H1 (cell line): ENCODE measurements at regions not wholly inside any gene's neighbourhood (a gene's known extent, or its start where the extent isn't known, plus 50 kb on each side); places are given as distances from the start of the nearest gene placed in this dataset.

Experiments used
- CTCF ChIA-PET: fragments of 300-600 bp; sonication (Branson Sonifier 250); formaldehyde crosslinking; loops from one replicate; lab custom pipeline; 2021; ENCODE audit not compliant: partially characterized antibody; lab: Charles Lee
- POLR2A ChIA-PET: fragments of 300-600 bp; sonication (Branson Sonifier 250); formaldehyde crosslinking; loops from one replicate; lab custom pipeline; 2021; ENCODE audit warnings: inconsistent platforms; ENCODE audit not compliant: partially characterized antibody; lab: Charles Lee
- DNase-seq, 2 experiments: peaks; one replicate each; pipeline versions ENCODE4 v3.0.0 to v3.0.0-alpha.2; 2010 to 2022; ENCODE audit warnings: low spot score in 2 of 2, low read depth in 1 of 2, mixed read lengths in 1 of 2
- FAIRE-seq: peaks from 2 replicates; lab custom pipeline; 2011; peaks lifted over from hg19 to GRCh38; lab: Jason Lieb, UNC
- H2AFZ ChIP-seq: 2 replicates; pipeline ENCODE4 v1.8.1; 2012; ENCODE audit warnings: low read length, inconsistent platforms
- H2AK5ac ChIP-seq: 2 replicates; pipeline ENCODE4 v1.6.1; 2013; ENCODE audit warnings: low read depth, low read length
- H2BK120ac ChIP-seq: replicated peaks from 2 replicates; pipeline ENCODE3; 2013; ENCODE audit warnings: low read depth, low read length, inconsistent platforms
- H2BK12ac ChIP-seq: 2 replicates; pipeline ENCODE4 v1.6.1; 2013; ENCODE audit warnings: low read depth, low read length
- H2BK15ac ChIP-seq: 2 replicates; pipeline ENCODE4 v1.6.1; 2013; ENCODE audit warnings: low read length
- H2BK20ac ChIP-seq: 2 replicates; pipeline ENCODE4 v1.6.1; 2013; ENCODE audit warnings: low read length
- H2BK5ac ChIP-seq: 2 replicates; pipeline ENCODE4 v1.6.1; 2013; ENCODE audit warnings: low read depth, low read length
- H3K14ac ChIP-seq: 2 replicates; pipeline ENCODE4 v1.6.1; 2013; ENCODE audit warnings: inconsistent platforms; ENCODE audit not compliant: insufficient read length
- H3K18ac ChIP-seq: 2 replicates; pipeline ENCODE4 v1.6.1; 2013; ENCODE audit warnings: low read length; ENCODE audit errors: extremely low read depth
- H3K23ac ChIP-seq: 2 replicates; pipeline ENCODE4 v1.6.1; 2013; ENCODE audit warnings: inconsistent platforms; ENCODE audit not compliant: insufficient read length
- H3K23me2 ChIP-seq: 2 replicates; pipeline ENCODE4 v1.6.1; 2013; ENCODE audit warnings: low read depth, low read length
- H3K27ac ChIP-seq: 2 replicates; pipeline ENCODE4 v1.6.1; 2011; ENCODE audit warnings: low read depth, low read length, inconsistent platforms
- H3K27me3 ChIP-seq, 4 experiments: replicated peaks in 1 of 4; 1 replicate in 1 of 4; 2 replicates in 3 of 4; pipeline versions ENCODE4 v1.6.1 to v1.8.1; 2011 to 2013; ENCODE audit warnings: low read length in 3 of 4, mild to moderate bottlenecking in 3 of 4, inconsistent platforms in 2 of 4, mixed read lengths in 2 of 4, moderate library complexity in 1 of 4; ENCODE audit not compliant: control insufficient read depth in 3 of 4, insufficient read depth in 3 of 4; ENCODE audit errors: extremely low read depth in 1 of 4
- H3K36me3 ChIP-seq, 4 experiments: 2 replicates each; pipeline versions ENCODE4 v1.6.1 to v1.8.1; 2011 to 2013; ENCODE audit warnings: mild to moderate bottlenecking in 4 of 4, low read length in 3 of 4, moderate library complexity in 2 of 4, control low read depth in 1 of 4, inconsistent platforms in 1 of 4; ENCODE audit not compliant: insufficient read depth in 4 of 4, control insufficient read depth in 2 of 4
- H3K4ac ChIP-seq: replicated peaks from 2 replicates; pipeline ENCODE3; 2013; ENCODE audit warnings: low read length, low read depth, mixed read lengths, inconsistent platforms; ENCODE audit not compliant: insufficient read length
- H3K4me1 ChIP-seq, 4 experiments: replicated peaks in 1 of 4; 1 replicate in 1 of 4; 2 replicates in 3 of 4; pipeline versions ENCODE4 v1.6.1 to v1.8.1; 2011 to 2013; ENCODE audit warnings: low read length in 3 of 4, inconsistent platforms in 2 of 4, mixed read lengths in 1 of 4; ENCODE audit not compliant: insufficient read depth in 4 of 4, control insufficient read depth in 3 of 4
- H3K4me2 ChIP-seq, 2 experiments: 2 replicates each; pipeline versions ENCODE4 v1.6.1 to v1.8.1; 2011 to 2013; ENCODE audit warnings: low read depth in 2 of 2, low read length in 2 of 2, control low read depth in 1 of 2, inconsistent platforms in 1 of 2, mild to moderate bottlenecking in 1 of 2; ENCODE audit not compliant: insufficient read depth in 1 of 2
- H3K4me3 ChIP-seq, 4 experiments: fragments of 200-600, 300-600 bp in 1 of 4; sonication (generic), shearing (Covaris generic), sonication (Bioruptor Twin) in 1 of 4; 2 replicates each; pipeline versions ENCODE4 v1.5.1 to v1.8.1; 2011 to 2016; ENCODE audit warnings: low read length in 4 of 4, low read depth in 3 of 4, control low read depth in 2 of 4, inconsistent platforms in 2 of 4, mild to moderate bottlenecking in 2 of 4, mixed read lengths in 1 of 4, moderate library complexity in 1 of 4; ENCODE audit not compliant: insufficient read depth in 2 of 4; ENCODE audit errors: extremely low read depth in 1 of 4
- H3K56ac ChIP-seq: replicated peaks from 2 replicates; pipeline ENCODE3; 2013; ENCODE audit warnings: low read depth, mild to moderate bottlenecking, mixed read lengths, low read length, inconsistent platforms; ENCODE audit not compliant: insufficient read length
- H3K79me1 ChIP-seq: 2 replicates; pipeline ENCODE4 v1.6.1; 2013; ENCODE audit warnings: low read depth, low read length, control low read depth
- H3K79me2 ChIP-seq, 2 experiments: 2 replicates each; pipeline versions ENCODE4 v1.6.1 to v1.8.1; 2012 to 2013; ENCODE audit warnings: low read length in 2 of 2, mild to moderate bottlenecking in 2 of 2, inconsistent platforms in 1 of 2; ENCODE audit not compliant: insufficient read depth in 2 of 2, control insufficient read depth in 1 of 2
- H3K9ac ChIP-seq, 4 experiments: replicated peaks in 1 of 4; 1 replicate in 1 of 4; 2 replicates in 3 of 4; pipeline versions ENCODE4 v1.6.1 to v1.8.1; 2011 to 2013; ENCODE audit warnings: low read depth in 3 of 4, low read length in 3 of 4, control low read depth in 2 of 4, mild to moderate bottlenecking in 2 of 4, moderate library complexity in 2 of 4, inconsistent platforms in 1 of 4; ENCODE audit errors: extremely low read depth in 1 of 4
- H3K9me3 ChIP-seq, 2 experiments: 2 replicates each; pipeline versions ENCODE4 v1.6.1 to v1.8.1; 2012 to 2013; ENCODE audit warnings: mild to moderate bottlenecking in 2 of 2, moderate library complexity in 2 of 2, control low read depth in 1 of 2, inconsistent platforms in 1 of 2, low read depth in 1 of 2, low read length in 1 of 2, mixed read lengths in 1 of 2; ENCODE audit not compliant: insufficient read depth in 2 of 2
- H4K20me1 ChIP-seq, 2 experiments: replicated peaks in 1 of 2; 2 replicates each; pipeline versions ENCODE3 to v1.8.1; 2011 to 2013; ENCODE audit warnings: inconsistent platforms in 2 of 2, low read length in 2 of 2, mild to moderate bottlenecking in 1 of 2; ENCODE audit not compliant: insufficient read depth in 2 of 2, control insufficient read depth in 1 of 2
- H4K5ac ChIP-seq: 2 replicates; pipeline ENCODE4 v1.6.1; 2013; ENCODE audit warnings: low read length, low read depth, mixed read lengths, inconsistent platforms; ENCODE audit not compliant: insufficient read length
- H4K8ac ChIP-seq: 2 replicates; pipeline ENCODE4 v1.8.0; 2013; ENCODE audit warnings: mild to moderate bottlenecking, moderate library complexity, low read length, inconsistent platforms; ENCODE audit not compliant: insufficient read depth; ENCODE audit errors: extremely low read depth
- H4K91ac ChIP-seq: replicated peaks from 2 replicates; pipeline ENCODE3; 2013; ENCODE audit warnings: low read length, mixed read lengths, inconsistent platforms; ENCODE audit not compliant: insufficient read length
- CEBPB ChIP-seq: IDR thresholded peaks from 2 replicates; pipeline ENCODE4 v1.6.1; 2012; ENCODE audit warnings: low read depth, low read length
- CHD1 ChIP-seq: IDR thresholded peaks from 2 replicates; pipeline ENCODE4 v1.6.1; 2012; ENCODE audit warnings: low read depth, low read length, improper control_type of control experiment
- CTBP2 ChIP-seq: IDR thresholded peaks from 2 replicates; pipeline ENCODE4 v1.7.0; 2011; ENCODE audit warnings: borderline replicate concordance, mild to moderate bottlenecking, moderate library complexity, mixed read lengths, low read length; ENCODE audit not compliant: insufficient read depth, insufficient read length
- EZH2 ChIP-seq: fragments of 200-600 bp; sonication (generic); IDR thresholded peaks from 2 replicates; pipeline ENCODE4 v1.7.1; 2012; ENCODE audit warnings: low read depth, mild to moderate bottlenecking, moderate library complexity, low read length, inconsistent platforms; ENCODE audit not compliant: severe bottlenecking
- HDAC2 ChIP-seq, 2 experiments: fragments of 300-600 bp in 1 of 2; sonication (generic) in 1 of 2; IDR thresholded peaks; 2 replicates each; pipeline ENCODE4 v1.6.1; 2011 to 2012; ENCODE audit warnings: low read depth in 2 of 2, low read length in 2 of 2, mild to moderate bottlenecking in 2 of 2, moderate library complexity in 2 of 2, borderline replicate concordance in 1 of 2, inconsistent platforms in 1 of 2
- MAX ChIP-seq: IDR thresholded peaks from 2 replicates; pipeline ENCODE4 v1.6.1; 2012; ENCODE audit warnings: inconsistent platforms
- POLR2A ChIP-seq, 2 experiments: IDR thresholded peaks; 1 replicate in 1 of 2; 2 replicates in 1 of 2; pipeline ENCODE4 v1.6.1; 2011; ENCODE audit warnings: low read depth in 2 of 2, low read length in 2 of 2, mild to moderate bottlenecking in 2 of 2; ENCODE audit errors: control extremely low read depth in 1 of 2
- RXRA ChIP-seq: IDR thresholded peaks from 2 replicates; pipeline ENCODE4 v1.6.1; 2011; ENCODE audit warnings: low read depth, mild to moderate bottlenecking, low read length, moderate library complexity; ENCODE audit not compliant: insufficient read depth
- SUZ12 ChIP-seq: fragments of 200-600 bp; sonication (generic); IDR thresholded peaks from 2 replicates; pipeline ENCODE4 v1.6.1; 2012; ENCODE audit warnings: mild to moderate bottlenecking, inconsistent platforms, low read length, moderate library complexity, mixed read lengths
- TAF1 ChIP-seq: IDR thresholded peaks from 2 replicates; pipeline ENCODE4 v1.6.1; 2011; ENCODE audit warnings: mild to moderate bottlenecking, low read depth, low read length
- TEAD4 ChIP-seq: IDR thresholded peaks from 2 replicates; pipeline ENCODE4 v1.6.1; 2012; ENCODE audit warnings: low read depth, low read length, inconsistent platforms, mixed read lengths
- WGBS, 2 experiments: shearing (Covaris generic) in 1 of 2; methylation state at CpG; one replicate each; pipeline versions ENCODE4 v1.1.6 to v1.1.7; 2013 to 2015; ENCODE audit warnings: low lambda C conversion rate in 2 of 2, mixed read lengths in 2 of 2, inconsistent platforms in 1 of 2, low coverage in 1 of 2, missing lambda C conversion rate in 1 of 2; ENCODE audit not compliant: insufficient replicate concordance in 2 of 2, insufficient coverage in 1 of 2, insufficient read length in 1 of 2; ENCODE audit errors: extremely low coverage in 1 of 2, missing lambda C conversion rate in 1 of 2; 5-methylcytosine and 5-hydroxymethylcytosine counted together
- TF ChIP-seq, protein P1 (sequence below): IDR thresholded peaks from 2 replicates; pipeline ENCODE4 v1.6.1; 2011; ENCODE audit warnings: low read depth, mild to moderate bottlenecking, low read length; ENCODE audit not compliant: insufficient read depth

DNA sequence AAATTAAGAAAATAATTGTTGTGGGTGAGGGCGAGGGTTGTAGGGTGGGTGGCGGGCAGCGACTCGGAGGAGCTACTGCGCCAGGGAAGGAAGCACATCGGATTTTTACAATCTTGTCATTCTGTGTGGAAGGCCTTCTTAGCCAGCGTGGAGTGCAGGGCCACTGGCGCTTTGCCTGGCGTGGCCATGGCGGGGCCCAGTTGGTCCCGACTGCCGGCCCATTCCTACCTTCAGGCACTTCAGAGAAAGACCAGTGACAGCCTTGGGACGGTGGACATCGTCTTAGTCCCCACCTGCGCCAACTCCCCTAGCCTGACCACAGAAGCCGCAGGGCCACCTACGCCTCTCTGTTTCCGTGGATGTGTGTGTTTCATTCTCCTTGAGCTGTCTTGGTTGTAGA lies 136.9 kb upstream of the NEGR1 start:
- no peak overlapping the region for H2BK12ac ChIP-seq
- no peak overlapping the region for H2BK15ac ChIP-seq
- no peak overlapping the region for H3K4me2 ChIP-seq
- no peak overlapping the region for H2BK120ac ChIP-seq
- H3K36me3 ChIP-seq = no peaks in the 10 kb centered on the region
- no peaks in the 10 kb centered on the region for H4K20me1 ChIP-seq
- no peak overlapping the region for H2BK20ac ChIP-seq
- H3K79me1 ChIP-seq = no peaks in the 10 kb centered on the region
- no peak for DNase-seq
- no peak overlapping the region for H3K14ac ChIP-seq
- no peak overlapping the region for H2BK5ac ChIP-seq
- H3K27ac ChIP-seq = no peak overlapping the region
- no peak overlapping the region for H4K91ac ChIP-seq
- no peak overlapping the region for H3K56ac ChIP-seq
- FAIRE-seq = no peak
- no peak overlapping the region for H3K4ac ChIP-seq
- H2AK5ac ChIP-seq = no peak overlapping the region
- no peak overlapping the region for H3K9ac ChIP-seq
- CTCF ChIA-PET = no interaction called here
- H3K9me3 ChIP-seq = no peaks in the 10 kb centered on the region
- TF ChIP-seq HDAC2 (IDR thresholded peaks at IDR 0.05; ENCODE audit: borderline replicate concordance in 1 of 2, low read depth in 2 of 2, low read length in 2 of 2) = no peak
- no peak for TF ChIP-seq CEBPB
- TF ChIP-seq POLR2A (IDR thresholded peaks at IDR 0.05; ENCODE audit: control extremely low read depth in 1 of 2, low read depth in 2 of 2, low read length in 2 of 2) = no peak
- no peak for TF ChIP-seq CTBP2
- TF ChIP-seq EZH2 = no peak
- TF ChIP-seq TEAD4 = no peak
- TF ChIP-seq, protein P1, sequence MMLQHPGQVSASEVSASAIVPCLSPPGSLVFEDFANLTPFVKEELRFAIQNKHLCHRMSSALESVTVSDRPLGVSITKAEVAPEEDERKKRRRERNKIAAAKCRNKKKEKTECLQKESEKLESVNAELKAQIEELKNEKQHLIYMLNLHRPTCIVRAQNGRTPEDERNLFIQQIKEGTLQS = no peak
- no peak for TF ChIP-seq CHD1
- TF ChIP-seq TAF1 = no peak
- no peak for TF ChIP-seq SUZ12
- no peak for TF ChIP-seq MAX
- no peak for TF ChIP-seq RXRA
- no peak overlapping the region for H2AFZ ChIP-seq
- H3K4me1 ChIP-seq = no peaks in the 10 kb centered on the region
- no peak overlapping the region for H4K8ac ChIP-seq
- H3K27me3 ChIP-seq = no peaks in the 10 kb centered on the region
- H3K23ac ChIP-seq = no peak overlapping the region
- H3K79me2 ChIP-seq = no peaks in the 10 kb centered on the region
- WGBS, 2 experiments = 92% methylated on average over 18 of the region's 18 CpGs; no CpG with 5 or more reads in 1 of the 2 experiments
- H4K5ac ChIP-seq = no peak overlapping the region
- H3K4me3 ChIP-seq = no peak overlapping the region
- H3K23me2 ChIP-seq = no peaks in the 10 kb centered on the region; the same call in 1 of the 2 replicates
- POLR2A ChIA-PET = no interaction called here
- no peak overlapping the region for H3K18ac ChIP-seq
